Bone marrow (tissue), 2 donors: ENCODE measurements at regions not wholly inside any gene's neighbourhood (a gene's known extent, or its start where the extent isn't known, plus 50 kb on each side); places are given as distances from the start of the nearest gene placed in this dataset.
"Not testable (repeated sequence)": the region's sequence is repeated elsewhere in the genome, so short reads cannot be mapped to it uniquely, and the experiment has no call there.

Source experiments
- DNase-seq, 2 donors: peaks; one replicate each; lab custom pipeline; 2025; lab: John Stamatoyannopoulos, UW

DNA sequence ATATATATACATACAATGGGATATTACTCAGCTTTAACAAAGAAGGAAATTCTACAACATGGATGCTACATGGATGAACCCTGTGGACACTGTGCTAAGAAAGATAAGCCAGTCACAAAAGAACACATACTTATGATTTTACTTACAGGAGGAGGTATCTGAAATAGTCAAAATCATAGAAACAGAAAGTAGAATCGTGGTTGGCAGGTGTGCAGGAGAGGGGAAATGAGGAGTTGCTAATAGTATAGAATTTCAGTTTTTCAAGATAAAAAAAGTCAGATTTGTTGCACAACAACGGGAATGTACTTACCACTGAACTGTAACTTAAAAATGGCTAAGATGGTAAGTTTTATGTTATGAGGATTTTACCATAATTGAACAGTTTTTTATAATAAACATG is 706.3 kb downstream of the TFAP2A start:
- no peak for DNase-seq

DNA sequence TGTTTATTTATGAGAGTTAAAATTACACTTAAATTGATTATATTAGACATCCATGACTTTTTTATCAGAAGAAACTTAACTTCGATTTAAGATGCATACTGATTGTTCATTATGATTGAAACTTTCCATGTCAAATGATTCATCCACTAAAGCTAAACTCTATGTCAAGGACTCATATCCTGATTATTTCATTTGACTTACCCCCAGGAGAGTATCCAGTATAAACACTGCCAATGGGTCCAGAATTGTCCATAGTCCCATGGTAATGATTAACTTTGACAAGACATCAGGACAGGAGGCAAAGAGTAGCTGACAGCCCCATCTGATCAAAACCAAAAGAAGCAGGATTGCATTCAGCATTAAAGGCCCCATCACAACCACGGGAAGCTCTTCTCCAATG is 709.9 kb downstream of the TFAP2A start:
- no peak for DNase-seq

DNA sequence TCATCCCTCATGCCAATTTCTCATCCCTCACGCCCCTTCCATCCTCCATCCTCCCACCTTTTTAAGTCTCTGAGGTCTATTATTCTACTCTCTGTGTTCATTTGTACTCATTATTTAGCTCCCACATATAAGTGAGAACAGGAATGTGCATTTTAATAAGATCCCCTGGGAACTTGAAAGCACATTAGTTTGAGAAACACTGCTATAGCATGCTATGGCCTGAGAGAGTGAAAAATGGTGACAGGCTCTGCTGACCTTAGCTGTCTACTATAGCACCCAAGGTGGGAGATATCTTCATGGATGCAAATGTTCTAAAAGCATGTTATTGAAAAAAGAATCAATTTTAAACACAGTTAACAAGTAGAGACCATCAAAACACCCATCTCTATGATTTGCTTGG is 712.0 kb downstream of the TFAP2A start:
- no peak for DNase-seq

DNA sequence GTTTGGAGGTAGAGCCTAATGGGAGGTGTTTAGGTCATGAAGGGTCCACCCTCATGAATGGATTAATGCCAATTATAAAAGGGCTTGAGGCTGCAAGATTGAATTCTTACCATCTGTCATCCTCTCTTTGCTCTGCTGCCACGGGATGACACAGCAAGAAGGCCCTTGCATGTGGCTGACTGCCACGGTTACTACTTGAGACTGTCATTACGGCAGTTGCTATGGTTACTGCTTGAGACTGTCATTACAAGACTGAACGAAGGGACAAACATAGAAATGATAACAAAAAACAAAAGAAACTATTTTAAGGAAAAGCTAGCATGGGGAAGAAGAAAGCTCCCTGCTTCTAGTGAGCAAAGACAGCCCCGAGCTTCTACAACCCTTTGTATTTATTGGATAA is 715.0 kb downstream of the TFAP2A start:
- no peak for DNase-seq

DNA sequence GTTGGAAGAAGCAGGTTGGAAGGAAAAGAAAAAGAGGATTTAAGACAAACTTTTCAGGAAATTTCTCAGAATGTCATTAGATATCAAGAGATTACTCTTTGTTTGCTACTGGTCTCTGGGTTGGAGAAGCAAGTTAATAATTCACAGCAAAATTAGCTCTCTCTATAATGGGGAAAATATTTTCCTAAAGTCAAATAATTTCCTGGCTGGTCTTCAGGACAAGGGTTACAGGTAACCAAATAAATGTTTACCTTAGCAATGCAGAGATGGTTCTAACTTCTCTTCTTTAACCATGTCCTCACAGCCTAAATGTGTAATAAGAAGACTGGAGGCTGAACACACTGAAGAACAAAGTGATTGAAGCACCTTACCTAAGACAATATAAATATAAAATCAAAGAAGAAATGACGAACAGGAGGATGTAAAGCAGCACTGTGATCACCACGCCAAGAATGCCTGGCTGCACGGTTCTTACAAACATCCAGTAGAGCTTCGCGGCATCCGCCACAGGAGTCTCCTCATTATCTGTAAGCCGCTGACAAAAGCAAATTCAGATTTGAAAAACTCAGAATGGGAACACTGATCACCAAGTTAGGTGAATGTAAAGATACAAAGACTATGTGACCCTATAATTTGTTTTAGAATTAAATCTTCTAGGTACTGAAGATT is 717.5 kb downstream of the TFAP2A start:
- DNase-seq, result no peak

DNA sequence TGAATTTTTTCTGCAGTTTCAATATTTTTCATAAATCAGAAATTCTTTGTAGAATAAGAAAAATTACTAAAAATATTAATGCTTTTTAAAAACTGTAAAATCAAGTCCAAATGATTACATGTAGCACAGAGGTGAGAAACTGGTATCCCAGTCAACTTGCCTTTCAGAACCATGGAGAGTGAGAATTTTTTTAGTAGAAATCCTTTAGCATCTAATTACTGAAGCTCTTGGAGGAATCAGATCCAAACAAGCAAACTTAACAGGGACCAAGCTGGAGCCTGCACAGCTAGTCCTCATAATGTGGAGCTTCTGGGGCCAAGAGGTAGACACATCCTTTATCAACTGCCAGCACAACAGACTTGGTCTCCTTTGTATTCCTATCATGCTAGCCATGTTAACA is 724.5 kb downstream of the TFAP2A start:
- DNase-seq, result no peak

DNA sequence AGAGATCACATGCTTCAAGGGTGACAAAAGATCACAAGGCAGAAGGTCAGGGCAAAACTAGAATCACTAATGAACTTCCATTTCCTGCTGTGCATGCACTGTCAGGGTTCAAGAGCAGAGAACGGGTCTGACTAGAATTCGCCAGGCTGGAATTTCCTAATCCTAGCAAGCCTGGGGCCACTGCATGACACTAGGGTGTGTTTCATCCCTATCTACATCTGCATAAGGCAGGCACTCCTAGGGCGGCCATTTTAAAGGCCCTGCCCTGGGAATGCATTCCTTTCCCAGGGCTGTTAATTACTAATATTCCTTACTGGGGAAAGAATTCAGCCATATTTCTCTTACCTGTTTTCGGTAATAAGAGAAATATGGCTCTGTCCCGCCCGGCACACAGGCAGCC is 734.1 kb downstream of the TFAP2A start:
- DNase-seq, result not testable (repeated sequence)

DNA sequence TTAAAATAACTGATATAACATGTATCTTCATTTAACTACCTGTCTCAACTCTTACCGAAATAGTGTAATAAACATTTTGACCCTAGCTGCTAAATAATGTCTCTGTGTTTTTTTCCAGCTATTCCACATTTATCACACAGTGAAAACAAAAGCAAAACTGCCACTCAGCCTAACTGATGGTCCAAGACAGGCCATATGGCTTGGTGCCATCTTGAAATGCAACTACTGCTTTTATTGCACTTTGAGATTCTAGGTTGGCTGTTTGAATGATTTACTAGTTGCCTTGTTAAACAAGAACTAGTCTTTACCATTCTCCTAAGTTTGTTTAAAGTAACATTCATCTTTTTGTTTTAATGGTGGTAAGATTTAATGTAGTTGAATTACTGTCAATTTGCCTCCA is 739.8 kb downstream of the TFAP2A start:
- no peak for DNase-seq

DNA sequence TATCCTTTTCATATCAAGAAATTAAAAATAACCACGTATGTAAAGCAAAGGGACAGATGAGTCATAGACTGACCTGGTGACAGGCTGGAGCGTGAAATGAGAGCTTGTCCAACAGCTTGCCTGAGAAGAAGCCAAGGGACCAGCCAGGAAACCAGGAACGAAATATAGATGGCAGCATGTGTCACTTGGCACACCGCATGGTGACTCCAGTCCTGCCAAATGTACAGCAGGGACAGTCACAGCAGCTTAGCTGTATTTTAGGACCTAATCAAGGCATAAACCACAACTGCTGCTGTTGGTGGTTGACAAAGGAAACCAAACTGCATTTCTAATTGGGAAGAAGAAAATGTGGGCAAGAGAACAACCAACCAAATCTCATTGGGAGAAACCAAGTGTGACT is 755.0 kb downstream of the TFAP2A start:
- no peak for DNase-seq

DNA sequence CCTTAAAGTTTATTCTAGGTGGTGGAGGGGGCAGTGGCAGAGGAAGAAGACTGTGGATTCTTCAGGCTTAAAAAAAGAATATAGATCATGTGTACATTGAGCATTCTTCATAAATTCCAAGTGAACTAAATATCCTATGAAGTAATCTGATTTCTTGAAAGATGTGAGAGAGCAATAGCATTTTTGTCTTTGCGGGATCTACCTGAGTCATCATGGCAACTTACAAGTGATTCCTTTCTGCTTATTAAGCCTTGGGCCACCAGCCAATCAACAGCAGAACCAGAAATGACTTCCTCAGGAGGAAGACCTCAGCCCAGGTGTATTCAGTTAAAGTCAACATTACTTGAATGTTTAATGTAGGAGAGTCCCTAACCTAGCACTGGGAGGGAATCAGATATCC is 756.9 kb downstream of the TFAP2A start:
- no peak for DNase-seq

DNA sequence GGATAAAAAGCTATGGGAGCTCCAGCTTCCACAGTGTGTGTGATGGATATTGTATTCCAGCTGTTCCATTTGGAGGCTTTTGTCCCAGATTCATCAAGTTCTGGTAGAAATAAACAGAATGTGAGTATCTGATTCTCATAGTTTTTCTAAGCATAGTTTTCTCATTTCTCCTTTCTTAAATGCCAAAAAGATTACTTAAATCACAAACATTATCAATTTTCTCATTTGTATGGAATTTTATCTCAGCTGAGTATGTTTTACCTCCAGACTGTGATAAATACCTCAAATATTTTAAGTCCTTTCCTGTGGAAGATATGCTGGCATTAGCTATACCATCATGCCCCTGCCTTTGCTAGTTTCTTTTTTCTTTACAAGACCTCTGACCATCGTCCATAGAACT is 767.3 kb downstream of the TFAP2A start:
- no peak for DNase-seq

DNA sequence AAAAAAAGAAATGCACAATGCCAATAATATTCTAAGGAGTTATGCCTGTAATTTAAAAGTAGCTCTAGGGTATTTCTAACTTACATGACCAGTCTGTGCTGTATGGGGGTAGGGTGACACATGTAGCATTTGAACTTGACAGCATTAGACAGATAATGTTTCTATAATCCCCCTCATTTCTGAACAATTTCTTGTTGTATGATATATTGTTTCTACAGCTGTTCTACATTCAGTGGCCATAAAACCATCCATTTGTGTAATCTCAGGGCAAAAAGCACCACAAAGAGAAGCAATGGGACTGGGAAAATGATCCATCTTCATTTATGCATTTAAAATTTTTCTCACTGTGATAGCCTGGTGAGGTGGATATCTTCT is 767.8 kb downstream of the TFAP2A start:
- DNase-seq, result no peak

DNA sequence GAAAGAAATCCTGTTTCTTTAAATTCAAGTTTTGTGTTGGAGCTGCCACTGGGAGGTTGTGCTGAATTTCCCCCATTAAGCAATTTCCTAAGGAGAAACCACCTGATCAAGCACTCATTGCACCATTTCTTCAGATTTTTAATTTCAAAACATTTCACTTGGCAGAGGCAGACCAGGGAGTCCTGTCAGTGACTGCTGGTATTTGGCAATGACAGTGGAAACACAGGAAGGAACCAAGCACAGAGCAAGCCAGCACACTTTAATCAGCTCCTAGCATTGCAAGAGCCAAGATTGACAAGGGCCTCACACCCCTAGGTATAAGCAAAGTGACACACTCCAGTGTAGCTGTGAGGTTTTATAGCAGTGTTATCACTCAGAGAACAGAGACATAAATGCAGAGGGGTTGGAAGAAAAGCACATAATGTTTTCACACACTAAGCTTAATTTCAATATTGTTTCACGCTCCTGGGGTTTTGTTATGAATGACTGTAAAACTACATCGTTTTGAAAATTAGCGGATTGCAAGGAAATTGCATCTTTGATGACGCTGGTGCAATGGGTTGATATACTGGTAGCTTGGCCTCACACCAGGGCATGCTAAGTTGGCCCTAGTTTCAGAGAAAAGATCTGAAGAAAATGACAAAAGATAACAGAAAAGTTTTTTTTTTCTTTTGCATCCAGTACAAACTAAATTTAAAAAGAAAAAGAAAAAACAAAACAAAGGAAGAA is 768.4 kb downstream of the TFAP2A start:
- DNase-seq, result no peak

DNA sequence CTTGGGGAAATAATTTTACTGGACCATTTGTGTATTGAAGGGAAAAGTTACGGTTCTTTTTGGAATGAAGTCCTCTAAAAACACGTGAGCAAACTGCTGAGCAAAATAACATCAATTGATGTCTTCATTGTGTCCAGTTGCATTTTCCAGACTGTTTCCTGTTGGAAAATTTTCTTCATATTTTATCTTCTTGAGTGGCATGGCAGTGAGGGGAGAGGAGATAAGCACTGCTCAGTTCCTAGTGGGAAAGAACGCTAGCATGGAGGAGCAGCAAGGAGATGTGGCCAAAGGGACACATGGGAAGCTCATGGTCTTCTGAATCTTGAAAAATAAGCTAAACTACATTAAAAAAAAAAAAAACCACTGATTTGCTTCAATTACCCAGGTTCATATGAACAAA is 776.0 kb downstream of the TFAP2A start:
- DNase-seq, result no peak

DNA sequence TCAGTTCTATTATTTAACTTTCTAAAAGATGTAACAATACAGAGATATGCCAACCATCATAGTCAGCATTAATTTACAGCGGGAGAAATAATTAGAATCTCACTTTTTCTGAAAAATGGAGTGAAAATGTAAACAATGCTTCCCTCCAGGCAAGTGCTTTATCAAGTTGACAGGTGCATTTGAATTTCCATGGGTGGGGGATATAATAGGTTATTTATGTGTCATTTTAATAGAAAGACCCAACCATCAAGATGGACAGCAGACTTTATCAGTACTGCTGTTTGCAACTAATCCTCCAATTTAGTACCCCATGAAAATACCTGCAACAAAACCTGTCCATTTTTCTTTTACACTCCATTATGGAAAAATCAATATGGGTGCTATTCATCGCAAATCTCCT is 780.1 kb downstream of the TFAP2A start:
- no peak for DNase-seq

DNA sequence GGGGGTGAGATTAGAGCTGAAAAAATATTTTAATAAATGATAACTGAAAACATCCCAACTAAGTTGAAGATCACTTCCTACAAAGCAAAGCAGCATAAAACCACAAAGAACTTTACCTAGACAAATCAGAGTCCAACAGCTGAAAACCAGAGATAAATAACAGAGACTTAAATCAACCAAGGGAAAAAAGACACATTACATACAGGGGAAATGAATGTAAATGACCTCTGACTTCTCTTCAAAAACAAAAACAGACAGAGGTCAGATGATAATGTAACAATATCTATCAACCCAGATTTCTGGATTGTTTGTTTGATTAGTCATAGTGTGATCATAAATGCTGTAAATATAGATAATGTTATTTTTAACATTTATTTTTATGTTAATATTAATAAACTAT is 782.8 kb downstream of the TFAP2A start:
- no peak for DNase-seq

DNA sequence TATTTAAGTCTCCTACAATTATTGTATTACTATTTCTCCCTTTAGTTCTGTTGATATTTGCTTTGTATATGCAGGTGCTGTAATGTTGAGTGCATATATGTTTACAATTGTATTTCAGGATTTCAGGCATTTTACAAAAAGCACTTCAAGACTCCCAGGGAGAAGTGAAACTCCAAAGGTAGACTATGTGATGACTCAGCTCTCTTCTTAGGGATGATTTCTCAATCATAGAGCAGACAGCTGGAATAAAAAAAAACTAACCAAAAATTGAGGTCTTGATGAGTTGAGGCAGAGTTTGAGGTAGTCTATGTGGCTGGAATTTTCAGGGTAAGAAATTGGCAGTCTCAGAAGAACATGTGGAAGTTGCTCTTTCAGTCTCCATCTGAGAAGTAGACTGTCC is 786.1 kb downstream of the TFAP2A start:
- no peak for DNase-seq

DNA sequence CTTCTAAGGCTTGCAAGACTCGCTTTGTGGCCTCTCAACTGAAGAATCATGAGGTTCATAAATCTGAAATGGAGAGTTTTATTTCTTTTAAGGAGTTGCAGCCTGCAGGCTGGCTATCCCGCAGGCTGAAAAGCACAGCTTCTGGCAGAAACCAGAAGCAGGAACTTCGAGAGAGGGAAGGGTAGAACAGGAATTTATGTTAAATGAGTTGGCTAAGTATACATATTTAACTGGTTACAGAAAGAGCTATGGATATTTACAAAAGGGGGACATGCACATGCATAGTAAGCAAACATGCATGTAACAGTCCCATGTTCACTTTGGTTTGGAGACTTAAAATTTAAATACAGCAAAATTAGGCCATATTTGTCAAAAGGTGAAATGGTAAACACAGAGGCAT is 787.0 kb downstream of the TFAP2A start:
- no peak for DNase-seq

DNA sequence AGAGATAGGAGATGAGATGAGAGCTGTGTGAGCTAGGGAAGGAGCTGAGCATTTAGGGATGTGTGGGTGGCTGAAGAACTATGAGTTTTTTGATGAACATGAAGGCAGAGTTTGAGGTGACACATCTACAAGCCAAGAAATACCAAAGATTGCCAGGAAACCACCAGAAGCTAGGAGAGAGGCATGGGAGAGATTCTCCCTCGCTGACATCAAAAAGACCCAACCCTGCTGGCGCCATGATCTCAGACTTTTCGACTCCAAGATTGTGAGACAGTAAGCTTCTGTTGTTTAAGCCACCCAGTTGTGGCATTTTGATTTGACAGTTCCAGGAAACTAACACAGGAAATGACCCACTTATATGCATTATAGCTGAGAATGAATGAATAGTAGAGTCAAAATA is 790.9 kb downstream of the TFAP2A start:
- no peak for DNase-seq

DNA sequence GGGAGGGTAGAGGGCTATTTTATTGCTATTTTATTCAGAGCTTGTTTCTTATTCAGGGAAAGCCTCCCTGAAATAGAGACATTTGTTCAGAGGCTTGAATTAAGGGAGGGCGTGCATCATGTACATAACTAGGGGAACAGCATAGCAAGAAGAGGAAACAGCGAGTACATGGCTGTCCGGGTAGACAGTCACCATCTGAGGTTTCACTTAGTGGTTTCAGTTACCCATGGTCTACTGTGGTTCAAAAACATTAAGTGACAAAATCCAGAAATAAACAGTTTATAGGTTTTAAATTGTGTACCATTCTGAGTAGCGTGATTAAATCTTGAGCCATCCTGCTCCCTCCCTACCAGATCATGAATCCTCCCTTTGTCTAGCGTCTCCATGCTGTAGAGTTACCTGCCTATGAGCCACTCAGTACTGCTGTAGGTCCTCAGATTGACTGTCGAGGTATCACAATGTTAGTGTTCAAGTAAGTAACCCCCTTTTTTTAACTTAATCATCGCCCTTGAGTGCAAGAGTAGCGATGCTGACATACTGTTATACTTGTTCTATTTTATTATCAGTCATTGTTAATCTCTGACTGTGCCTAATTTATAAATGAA is 791.5 kb downstream of the TFAP2A start:
- DNase-seq, result no peak

DNA sequence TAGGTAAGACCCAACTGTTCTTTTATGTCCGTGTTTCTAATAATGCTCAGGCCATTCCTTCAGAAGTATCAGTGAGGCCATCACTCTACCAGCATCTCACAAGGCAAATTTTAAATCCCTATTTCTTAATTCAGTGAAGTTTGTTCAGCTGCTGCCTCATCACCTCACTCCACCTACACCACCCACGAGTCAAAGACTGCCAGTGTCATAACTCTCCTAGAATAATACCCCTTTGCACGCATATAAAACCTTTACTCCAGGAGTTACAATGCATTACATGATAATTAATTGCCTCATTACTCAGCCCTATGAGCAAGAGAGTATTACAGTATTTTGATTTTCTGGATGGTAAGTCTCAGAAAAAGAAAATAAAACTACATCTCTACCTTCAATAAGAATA is 793.6 kb downstream of the TFAP2A start:
- no peak for DNase-seq

DNA sequence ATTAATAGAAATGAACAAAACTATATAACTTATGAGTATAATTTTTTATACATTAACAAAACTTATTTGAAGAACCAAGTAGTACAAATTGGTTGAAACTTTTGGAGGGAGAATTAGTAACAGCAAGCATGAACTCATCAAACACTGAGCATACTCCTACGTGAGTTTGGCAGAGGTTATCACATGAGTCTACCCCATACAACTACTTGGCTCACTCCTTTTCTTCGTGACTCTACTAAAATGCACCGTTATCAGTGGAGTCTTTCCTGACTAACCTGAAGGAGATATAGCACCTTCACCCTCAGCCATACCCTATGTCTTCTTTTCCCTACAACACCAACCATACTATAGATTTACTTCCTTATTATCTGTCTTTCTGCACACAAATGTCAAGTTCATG is 794.2 kb downstream of the TFAP2A start:
- no peak for DNase-seq

DNA sequence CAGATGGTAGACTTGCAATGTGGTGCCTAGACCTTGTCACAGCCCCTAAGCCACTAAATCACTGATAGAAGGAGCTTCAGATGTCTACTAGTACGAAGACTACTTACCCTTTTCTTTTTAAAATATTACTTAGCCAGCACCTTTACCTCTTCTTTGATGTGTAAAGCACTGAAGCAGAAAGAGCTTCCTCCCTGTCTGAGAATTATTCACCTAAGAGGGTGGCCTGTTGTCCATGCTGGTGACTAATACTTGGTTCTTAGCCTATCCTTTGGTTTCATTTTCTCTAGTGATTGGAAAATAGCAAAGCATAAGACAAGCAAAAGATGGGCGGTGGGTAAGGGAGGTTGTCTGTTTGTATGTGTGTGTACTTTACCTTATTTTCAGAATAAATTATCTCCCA is 794.6 kb downstream of the TFAP2A start:
- DNase-seq, result no peak

DNA sequence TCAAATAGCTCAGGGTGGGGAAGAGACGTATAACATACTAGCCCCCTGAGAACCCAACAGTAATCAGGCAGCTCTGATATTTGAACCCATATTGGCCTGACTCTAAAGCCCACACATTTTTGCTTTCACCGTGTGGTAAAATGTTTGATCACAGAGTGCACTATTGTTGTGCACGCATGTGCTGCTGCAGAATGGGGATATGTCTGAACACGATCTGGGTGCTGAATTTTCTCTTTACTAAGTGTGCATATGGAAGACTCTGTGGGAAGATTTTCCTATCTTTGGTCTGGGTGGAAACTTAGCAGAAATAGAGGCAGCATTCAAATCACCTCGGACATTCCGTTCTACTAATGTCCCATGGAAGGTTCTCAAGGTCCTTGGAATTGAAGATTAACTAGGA is 800.1 kb downstream of the TFAP2A start:
- no peak for DNase-seq
